IgD-negative memory B cell (primary cell): ENCODE measurements at regions not wholly inside any gene's neighbourhood (a gene's known extent, or its start where the extent isn't known, plus 50 kb on each side); places are given as distances from the start of the nearest gene placed in this dataset.
"Not testable (repeated sequence)": the region's sequence is repeated elsewhere in the genome, so short reads cannot be mapped to it uniquely, and the experiment has no call there.

Source experiments
- H3K27ac Mint-ChIP-seq, 3 donors: one replicate each; pipeline ENCODE4 v1.8.0; 2020 to 2022; ENCODE audit warnings: mild to moderate bottlenecking in 3 of 3, mixed read lengths in 3 of 3, moderate library complexity in 1 of 3
- H3K27me3 Mint-ChIP-seq: one replicate; pipeline ENCODE4 v1.8.0; 2021; ENCODE audit warnings: mixed read lengths
- H3K36me3 Mint-ChIP-seq: one replicate; pipeline ENCODE4 v1.8.0; 2020; ENCODE audit warnings: mild to moderate bottlenecking, mixed read lengths
- H3K4me1 Mint-ChIP-seq, 3 donors: one replicate each; pipeline ENCODE4 v1.8.0; 2020 to 2022; ENCODE audit warnings: mixed read lengths in 3 of 3, mild to moderate bottlenecking in 1 of 3
- H3K4me3 Mint-ChIP-seq, 4 donors: one replicate each; pipeline ENCODE4 v1.8.0; 2020 to 2022; ENCODE audit warnings: mild to moderate bottlenecking in 4 of 4, mixed read lengths in 4 of 4, moderate library complexity in 3 of 4
- H3K9me3 Mint-ChIP-seq, 3 donors: one replicate each; pipeline ENCODE4 v1.8.0; 2020 to 2021; ENCODE audit warnings: mixed read lengths in 3 of 3, mild to moderate bottlenecking in 1 of 3

DNA sequence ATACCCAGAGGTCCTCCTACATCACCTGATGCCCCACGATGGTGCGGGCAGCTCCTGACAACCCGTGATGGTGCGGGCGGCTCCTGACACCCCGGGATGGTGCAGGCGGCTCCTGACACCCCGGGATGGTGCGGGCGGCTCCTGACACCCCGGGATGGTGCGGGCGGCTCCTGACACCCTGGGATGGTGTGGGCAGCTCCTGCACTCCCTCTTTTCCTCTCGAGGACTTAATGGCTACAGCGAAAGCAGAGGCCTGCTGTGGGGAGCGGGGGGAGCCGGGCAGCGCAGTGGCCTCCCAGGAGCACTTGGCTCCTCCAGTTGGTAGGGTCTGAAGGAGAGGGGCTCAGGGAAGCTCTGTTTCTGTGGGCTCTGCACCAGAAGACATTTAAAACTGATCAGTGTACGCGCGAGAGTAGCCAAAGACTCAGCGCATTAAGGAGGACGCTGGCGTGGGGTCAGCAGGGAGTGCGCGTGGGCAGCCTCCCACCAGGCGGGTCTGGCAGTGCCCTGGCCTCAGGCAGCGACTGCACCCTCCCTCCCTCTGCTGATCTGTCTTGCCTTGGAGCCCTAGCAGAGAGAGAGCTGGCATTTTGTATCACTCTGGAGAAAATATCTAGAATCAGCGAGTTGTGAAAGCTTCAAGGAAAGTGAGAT, 464.5 kb upstream of the MYT1L start:
- H3K36me3 Mint-ChIP-seq, result no peaks in the 10 kb centered on the region

GRCh38 chr2:2793925-2794560, 463.0 kb upstream of the MYT1L start:
- no peaks in the 10 kb centered on the region for H3K4me1 Mint-ChIP-seq
- peaks cover 9% of the 10 kb centered on the region for H3K27me3 Mint-ChIP-seq
- H3K4me3 Mint-ChIP-seq, result no peak overlapping the region
- no peaks in the 10 kb centered on the region for H3K36me3 Mint-ChIP-seq
- no peaks in the 10 kb centered on the region for H3K9me3 Mint-ChIP-seq
- H3K27ac Mint-ChIP-seq, result no peak overlapping the region

More for the DNA sequence above, 464.5 kb upstream of the MYT1L start:
- peak overlapping the region in 1 of 3 donors; percentile 23 for H3K27ac Mint-ChIP-seq
- peaks cover 0 to under 1% (median 0%) of the 10 kb centered on the region in 3 donors for H3K9me3 Mint-ChIP-seq
- no peaks in the 10 kb centered on the region for H3K4me1 Mint-ChIP-seq
- peak overlapping the region in 1 of 4 donors; percentile 3 for H3K4me3 Mint-ChIP-seq
- peaks cover 8% of the 10 kb centered on the region for H3K27me3 Mint-ChIP-seq

DNA sequence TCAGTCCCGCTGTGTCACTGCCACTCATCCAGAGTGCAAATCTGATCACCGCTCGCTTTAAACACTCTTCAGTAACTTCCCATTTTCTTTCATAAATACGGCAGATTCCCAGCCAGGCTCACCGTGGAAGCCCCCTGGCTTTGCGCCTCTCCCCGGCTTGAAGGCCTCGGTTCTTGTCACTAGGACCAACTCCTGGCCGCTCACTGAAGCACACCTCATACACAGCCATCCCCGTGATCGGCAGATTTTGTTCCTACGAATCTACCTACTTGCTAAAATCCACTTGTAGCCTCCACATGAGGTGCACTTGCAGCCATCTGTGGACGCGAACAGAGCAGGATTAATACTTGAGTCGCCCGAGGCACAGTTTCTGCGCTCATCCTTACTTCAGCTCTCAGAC, 462.4 kb upstream of the MYT1L start:
- H3K27ac Mint-ChIP-seq, result no peak overlapping the region
- no peaks in the 10 kb centered on the region for H3K9me3 Mint-ChIP-seq
- no peak overlapping the region for H3K4me3 Mint-ChIP-seq
- H3K4me1 Mint-ChIP-seq, result no peaks in the 10 kb centered on the region
- H3K27me3 Mint-ChIP-seq, result peaks cover 9% of the 10 kb centered on the region
- no peaks in the 10 kb centered on the region for H3K36me3 Mint-ChIP-seq

- Mint-ChIP-seq H3K4me1 (no peaks in the 10 kb centered on the region), H3K4me3 (no peak overlapping the region), H3K27me3 (peaks cover 9% of the 10 kb centered on the region), H3K9me3 (no peaks in the 10 kb centered on the region), H3K36me3 (no peaks in the 10 kb centered on the region), H3K27ac (no peak overlapping the region)
These were observed 460.5 kb upstream of the MYT1L start for GRCh38 chr2:2791606-2792005.

DNA sequence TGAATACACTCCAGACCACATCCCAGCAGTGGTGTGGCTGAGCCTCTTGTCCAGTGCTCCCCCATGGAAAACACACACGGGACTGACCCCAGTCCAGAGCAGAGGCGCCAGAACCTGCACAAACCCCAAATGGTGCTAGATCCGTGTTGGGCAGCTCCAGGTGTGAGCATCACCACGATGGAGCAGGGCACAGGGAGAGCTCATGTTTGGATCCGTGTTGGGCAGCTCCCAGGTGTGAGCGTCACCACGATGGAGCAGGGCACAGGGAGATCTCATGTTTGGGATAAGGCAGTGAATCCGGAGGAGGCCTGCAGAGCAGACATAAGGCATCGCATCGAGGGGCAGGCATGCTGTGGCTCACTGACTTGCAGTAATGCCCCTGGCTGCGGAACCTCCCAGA, 460.0 kb upstream of the MYT1L start:
- H3K9me3 Mint-ChIP-seq, result no peaks in the 10 kb centered on the region
- peaks cover 9% of the 10 kb centered on the region for H3K27me3 Mint-ChIP-seq
- H3K4me3 Mint-ChIP-seq, result no peak overlapping the region
- no peaks in the 10 kb centered on the region for H3K36me3 Mint-ChIP-seq
- H3K27ac Mint-ChIP-seq, result no peak overlapping the region
- H3K4me1 Mint-ChIP-seq, result no peaks in the 10 kb centered on the region

GRCh38 chr2:2788076-2788475, 457.0 kb upstream of the MYT1L start:
- H3K4me3 Mint-ChIP-seq, result no peak overlapping the region
- H3K4me1 Mint-ChIP-seq, result no peaks in the 10 kb centered on the region
- H3K9me3 Mint-ChIP-seq, result peaks cover 0 to 4% (median 0%) of the 10 kb centered on the region in 3 donors
- H3K27me3 Mint-ChIP-seq, result peaks cover 9% of the 10 kb centered on the region
- H3K36me3 Mint-ChIP-seq, result no peaks in the 10 kb centered on the region
- no peak overlapping the region for H3K27ac Mint-ChIP-seq

DNA sequence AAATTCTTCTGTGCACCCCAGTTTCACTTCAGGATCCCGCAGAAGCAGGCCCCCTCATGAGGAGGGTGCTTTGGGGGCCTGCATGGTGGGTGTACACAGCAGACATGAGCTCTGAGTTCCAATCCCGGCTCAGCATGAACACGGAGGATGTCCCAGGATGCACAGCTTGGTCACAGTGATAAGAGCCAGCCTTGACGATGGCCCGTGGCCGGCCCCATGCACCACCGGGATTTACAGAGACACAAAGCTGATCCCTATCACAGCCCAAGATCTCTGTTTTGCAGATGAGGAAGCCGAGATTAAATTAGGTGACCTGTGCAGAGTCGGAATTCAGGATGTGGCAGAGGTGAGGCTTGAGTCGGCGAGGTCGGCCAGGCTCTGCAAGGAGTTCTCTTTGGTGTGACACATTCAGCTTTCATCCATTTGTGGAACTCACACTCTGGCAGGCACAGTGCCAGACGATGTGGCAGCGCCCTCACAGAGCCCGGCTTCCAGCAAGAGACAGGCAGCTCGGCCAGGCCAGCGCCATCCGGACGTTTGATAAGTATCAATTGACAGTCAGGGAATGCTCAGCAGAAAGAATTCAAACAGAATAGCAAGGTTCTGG, 456.3 kb upstream of the MYT1L start:
- Mint-ChIP-seq H3K4me3 (no peak overlapping the region), H3K36me3 (no peaks in the 10 kb centered on the region), H3K4me1 (no peaks in the 10 kb centered on the region), H3K27ac (no peak overlapping the region), H3K9me3 (peaks cover 0 to 4% (median 0%) of the 10 kb centered on the region in 3 donors), H3K27me3 (peaks cover 9% of the 10 kb centered on the region)

GRCh38 chr2:2782007-2782406, 450.9 kb upstream of the MYT1L start:
- no peaks in the 10 kb centered on the region for H3K36me3 Mint-ChIP-seq
- H3K4me3 Mint-ChIP-seq, result no peak overlapping the region
- H3K4me1 Mint-ChIP-seq, result no peaks in the 10 kb centered on the region
- peaks cover 0 to 6% (median 0%) of the 10 kb centered on the region in 3 donors for H3K9me3 Mint-ChIP-seq
- peaks cover 1% of the 10 kb centered on the region for H3K27me3 Mint-ChIP-seq
- H3K27ac Mint-ChIP-seq, result no peak overlapping the region

DNA sequence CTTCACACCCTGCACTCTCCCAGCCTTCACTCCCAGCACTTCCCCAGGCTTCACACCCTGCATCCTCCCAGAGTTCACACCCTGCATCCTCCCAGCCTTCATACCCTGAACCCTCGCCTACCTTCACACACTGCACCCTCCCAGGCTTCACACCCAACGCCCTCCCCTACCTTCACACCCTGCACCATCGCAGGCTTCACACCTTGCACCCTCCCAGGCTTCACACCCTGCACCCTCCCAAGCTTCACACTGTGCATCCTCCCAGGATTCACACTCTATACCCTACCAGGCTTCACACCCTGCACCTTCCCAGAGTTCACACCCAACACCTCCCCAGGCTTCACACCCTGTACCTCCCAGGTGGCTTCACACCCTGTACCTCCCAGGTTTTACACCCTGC, 448.7 kb upstream of the MYT1L start:
- no peak overlapping the region for H3K27ac Mint-ChIP-seq

GRCh38 chr2:2777876-2778275, 446.8 kb upstream of the MYT1L start:
- H3K27me3 Mint-ChIP-seq, result no peaks in the 10 kb centered on the region
- H3K9me3 Mint-ChIP-seq, result peaks cover 0 to 2% (median 0%) of the 10 kb centered on the region in 3 donors
- no peaks in the 10 kb centered on the region for H3K36me3 Mint-ChIP-seq
- no peak overlapping the region for H3K27ac Mint-ChIP-seq
- no peaks in the 10 kb centered on the region for H3K4me1 Mint-ChIP-seq
- no peak overlapping the region for H3K4me3 Mint-ChIP-seq

More for the DNA sequence above, 448.7 kb upstream of the MYT1L start:
- Mint-ChIP-seq H3K4me3 (no peak overlapping the region), H3K9me3 (peaks cover 0 to 6% (median 0%) of the 10 kb centered on the region in 3 donors), H3K4me1 (no peaks in the 10 kb centered on the region), H3K36me3 (no peaks in the 10 kb centered on the region), H3K27me3 (peaks cover 1% of the 10 kb centered on the region)

GRCh38 chr2:2777213-2777612, 446.1 kb upstream of the MYT1L start:
- Mint-ChIP-seq H3K27ac (peak overlapping the region in 1 of 3 donors; percentile 41), H3K27me3 (no peaks in the 10 kb centered on the region)

GRCh38 chr2:2775018-2775417, 443.9 kb upstream of the MYT1L start:
- no peaks in the 10 kb centered on the region for H3K4me1 Mint-ChIP-seq
- no peak overlapping the region for H3K27ac Mint-ChIP-seq
- H3K36me3 Mint-ChIP-seq, result no peaks in the 10 kb centered on the region
- no peak overlapping the region for H3K4me3 Mint-ChIP-seq
- H3K27me3 Mint-ChIP-seq, result no peaks in the 10 kb centered on the region
- H3K9me3 Mint-ChIP-seq, result peaks cover 0 to 2% (median 0%) of the 10 kb centered on the region in 3 donors

More at GRCh38 chr2:2777213-2777612, 446.1 kb upstream of the MYT1L start:
- Mint-ChIP-seq H3K9me3 (peaks cover 0 to 2% (median 0%) of the 10 kb centered on the region in 3 donors), H3K4me1 (no peaks in the 10 kb centered on the region), H3K4me3 (no peak overlapping the region), H3K36me3 (no peaks in the 10 kb centered on the region)

GRCh38 chr2:2773692-2774091, 442.6 kb upstream of the MYT1L start:
- Mint-ChIP-seq H3K36me3 (no peaks in the 10 kb centered on the region), H3K4me1 (no peaks in the 10 kb centered on the region), H3K9me3 (peaks cover 0 to 2% (median 0%) of the 10 kb centered on the region in 3 donors), H3K4me3 (no peak overlapping the region), H3K27ac (no peak overlapping the region), H3K27me3 (no peaks in the 10 kb centered on the region)

- not testable (repeated sequence) for H3K4me3 Mint-ChIP-seq, H3K36me3 Mint-ChIP-seq, H3K4me1 Mint-ChIP-seq, H3K27ac Mint-ChIP-seq, H3K27me3 Mint-ChIP-seq, H3K9me3 Mint-ChIP-seq
These were observed 442.0 kb upstream of the MYT1L start for GRCh38 chr2:2773080-2773479.

DNA sequence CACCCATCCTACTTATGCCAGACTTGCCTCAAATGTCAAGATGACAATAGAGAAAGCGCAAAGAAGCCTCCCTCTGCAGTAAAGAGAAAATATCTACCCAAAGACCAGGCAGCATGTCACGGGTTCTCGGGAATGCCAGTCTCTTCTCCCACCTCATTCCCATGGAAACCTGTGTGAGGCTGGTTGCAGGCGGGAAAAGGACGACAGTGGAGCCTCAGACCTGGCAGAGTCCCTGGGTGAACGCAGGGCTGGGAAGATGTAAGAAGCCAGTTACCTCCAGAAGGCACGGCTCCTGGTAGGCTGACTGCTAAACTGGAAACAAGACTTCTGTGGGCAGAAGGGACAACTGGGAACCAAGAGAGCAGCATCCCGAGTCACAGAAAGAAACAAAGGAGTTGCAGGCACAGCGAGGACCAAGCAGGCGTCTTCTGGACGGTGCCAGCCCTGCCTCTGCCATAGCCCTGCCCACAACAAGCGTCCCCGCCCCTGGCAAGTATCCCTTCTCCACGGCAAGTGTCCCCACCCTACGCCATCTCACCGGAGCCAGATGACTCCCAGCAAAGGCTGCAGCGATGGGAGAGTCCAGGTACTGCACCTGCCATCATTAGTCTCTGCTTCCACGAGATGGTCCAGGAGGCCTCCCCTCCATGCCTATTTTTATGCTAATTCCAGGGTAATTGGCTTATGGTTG, 440.8 kb upstream of the MYT1L start:
- Mint-ChIP-seq H3K36me3 (no peaks in the 10 kb centered on the region), H3K27ac (no peak overlapping the region), H3K4me1 (no peaks in the 10 kb centered on the region), H3K4me3 (no peak overlapping the region), H3K27me3 (no peaks in the 10 kb centered on the region), H3K9me3 (no peaks in the 10 kb centered on the region)
